Muscle layer of colon (tissue), 2 donors: ENCODE measurements at regions not wholly inside any gene's neighbourhood (a gene's known extent, or its start where the extent isn't known, plus 50 kb on each side); places are given as distances from the start of the nearest gene placed in this dataset.

ENCODE experiments used
- H3K27ac ChIP-seq: one replicate; pipeline ENCODE4 v1.7.0; 2013; ENCODE audit warnings: low read depth, mild to moderate bottlenecking, low read length, moderate library complexity
- H3K27me3 ChIP-seq, 2 donors: one replicate each; pipeline ENCODE4 v1.7.0; 2013; ENCODE audit warnings: low read length in 2 of 2, mild to moderate bottlenecking in 2 of 2; ENCODE audit not compliant: insufficient read depth in 2 of 2, control insufficient read depth in 1 of 2
- H3K36me3 ChIP-seq: one replicate; pipeline ENCODE4 v1.7.0; 2013; ENCODE audit warnings: mild to moderate bottlenecking, low read length; ENCODE audit not compliant: insufficient read depth
- H3K4me1 ChIP-seq: one replicate; pipeline ENCODE4 v1.7.0; 2013; ENCODE audit warnings: mild to moderate bottlenecking, low read length; ENCODE audit not compliant: insufficient read depth
- H3K4me3 ChIP-seq, 2 donors: one replicate each; pipeline ENCODE4 v1.7.0; 2013; ENCODE audit warnings: low read length in 2 of 2, low read depth in 1 of 2, mild to moderate bottlenecking in 1 of 2, moderate library complexity in 1 of 2
- H3K9ac ChIP-seq: one replicate; pipeline ENCODE4 v1.7.0; 2013; ENCODE audit warnings: low read length
- H3K9me3 ChIP-seq: one replicate; pipeline ENCODE4 v1.7.0; 2013; ENCODE audit warnings: mild to moderate bottlenecking, low read length
- donor health status: abdominal sarcoma.
- donor health status: Adenocarcinoma of cecum.

DNA sequence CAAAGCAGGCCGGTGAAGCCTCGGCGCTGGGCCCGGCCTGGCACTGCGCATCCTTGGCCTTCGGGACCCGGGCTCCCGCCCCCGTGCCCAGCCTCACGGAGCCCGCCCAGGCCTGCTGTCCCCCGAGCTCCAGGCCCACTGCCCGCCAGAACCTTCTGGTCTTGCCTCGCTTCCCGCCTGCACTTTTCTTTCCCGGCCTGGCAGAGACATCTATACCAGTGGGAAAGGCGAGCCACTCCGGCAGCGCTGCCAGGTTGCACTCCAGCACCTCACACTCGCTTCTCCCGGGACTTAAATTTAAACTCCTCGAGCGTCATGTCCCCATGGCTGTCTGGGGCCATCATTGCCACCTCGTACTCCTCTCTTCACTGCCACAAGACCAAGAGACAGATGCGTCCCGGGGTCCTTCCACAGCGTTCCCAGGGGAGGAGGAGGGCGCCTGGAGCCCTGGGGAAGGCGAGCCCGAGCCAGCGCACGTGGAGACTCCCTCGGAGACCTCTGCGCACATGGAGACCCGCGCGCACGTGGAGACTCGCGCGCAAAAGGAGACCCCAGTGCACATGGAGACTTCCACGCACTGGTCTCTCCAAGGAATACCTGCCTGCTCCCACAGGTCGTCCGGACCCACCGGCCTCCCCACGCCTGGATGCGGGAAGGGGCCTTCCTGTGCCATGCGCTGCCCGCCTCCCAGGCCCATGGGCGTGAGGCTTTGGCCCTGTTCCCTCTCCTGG lies 253.1 kb upstream of the SALL3 start:
- H3K9ac ChIP-seq = no peak overlapping the region
- H3K27me3 ChIP-seq = peaks cover 0 to 4% of the 10 kb centered on the region in 2 donors
- H3K9me3 ChIP-seq = no peaks in the 10 kb centered on the region
- no peak overlapping the region for H3K4me3 ChIP-seq
- no peaks in the 10 kb centered on the region for H3K36me3 ChIP-seq
- H3K4me1 ChIP-seq = no peaks in the 10 kb centered on the region
- no peak overlapping the region for H3K27ac ChIP-seq

DNA sequence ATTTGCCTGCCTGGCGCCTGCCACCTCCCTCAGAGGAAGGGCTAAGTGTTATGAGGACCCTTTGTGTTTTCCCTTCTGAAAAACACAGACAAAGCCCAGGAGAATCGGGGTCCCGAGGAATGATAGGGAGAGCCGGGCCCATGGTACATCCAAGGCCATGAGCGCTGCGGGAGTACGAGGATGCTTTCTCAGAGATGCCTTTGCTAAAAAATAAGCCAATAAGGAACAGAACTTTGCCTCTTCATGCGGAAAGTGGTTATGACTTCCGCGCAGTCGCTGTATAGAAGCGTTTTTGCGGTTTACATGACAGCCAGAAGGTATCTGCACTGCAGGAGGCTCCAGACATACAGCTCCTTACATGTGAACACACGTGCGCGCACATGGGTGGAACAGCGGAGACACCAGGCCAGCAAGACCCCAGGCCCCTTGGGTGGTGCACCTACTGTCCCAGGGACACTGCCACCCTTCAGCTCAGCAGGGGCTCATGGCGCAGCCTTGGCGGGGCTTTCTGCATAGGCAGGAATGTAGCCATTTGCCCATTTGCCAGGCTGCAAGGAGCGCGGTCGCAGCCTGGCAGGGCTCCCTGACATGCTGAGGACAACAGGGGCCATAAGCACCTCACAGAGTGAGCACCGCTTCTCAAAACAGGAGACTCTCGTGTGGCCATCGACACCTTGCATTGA lies 252.4 kb upstream of the SALL3 start:
- Histone ChIP-seq H3K4me3 (no peak overlapping the region), H3K27ac (no peak overlapping the region), H3K27me3 (peaks cover 0 to 7% of the 10 kb centered on the region in 2 donors), H3K36me3 (no peaks in the 10 kb centered on the region), H3K9me3 (no peaks in the 10 kb centered on the region), H3K9ac (no peak overlapping the region), H3K4me1 (no peaks in the 10 kb centered on the region)

DNA sequence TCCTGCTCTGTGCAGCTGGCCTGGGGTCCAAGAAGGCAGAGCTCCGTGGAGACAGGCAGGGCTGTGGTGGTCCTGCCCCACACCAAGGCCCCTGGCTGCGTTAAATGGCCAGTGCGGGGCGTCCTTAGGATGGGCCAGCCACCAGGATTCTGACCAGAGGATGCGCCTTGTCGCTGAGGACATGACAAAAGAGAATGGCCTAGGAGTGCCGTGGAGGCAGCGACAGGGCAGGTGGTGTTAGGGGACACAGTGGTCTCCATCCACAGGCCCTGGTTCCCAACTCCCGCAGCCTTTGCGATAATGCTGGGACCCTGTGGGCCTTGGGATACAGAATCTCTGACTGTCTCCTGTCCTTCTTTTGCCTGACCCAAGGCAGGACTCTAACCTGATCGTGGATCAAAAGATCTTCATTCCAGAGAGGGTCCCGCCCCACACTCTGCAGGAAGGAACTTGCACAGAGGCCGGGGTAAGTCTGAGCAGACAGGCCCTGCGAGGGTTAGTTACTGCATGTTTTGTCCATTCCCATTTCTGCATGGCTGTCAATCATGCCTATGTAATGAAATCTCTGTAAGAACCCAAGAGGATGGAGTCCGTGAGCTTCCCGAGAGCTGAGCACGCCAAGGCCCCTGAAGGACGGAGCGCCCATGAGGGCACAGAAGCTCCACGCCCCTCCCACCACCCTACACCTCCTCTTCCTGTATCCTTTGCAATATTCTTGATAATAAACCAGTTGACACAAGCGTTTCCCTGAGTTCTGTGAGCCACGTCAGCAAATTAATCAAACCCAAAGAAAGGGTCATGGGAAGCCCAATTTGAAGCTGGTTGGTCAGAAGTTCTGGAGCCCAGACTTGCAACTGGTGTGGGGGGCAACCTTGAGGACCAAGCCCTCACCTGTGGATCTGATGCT lies 251.5 kb upstream of the SALL3 start:
- no peak overlapping the region for H3K9ac ChIP-seq
- H3K27me3 ChIP-seq = peaks cover 0 to 12% of the 10 kb centered on the region in 2 donors
- no peak overlapping the region for H3K4me3 ChIP-seq
- no peaks in the 10 kb centered on the region for H3K4me1 ChIP-seq
- H3K36me3 ChIP-seq = no peaks in the 10 kb centered on the region
- H3K27ac ChIP-seq = no peak overlapping the region
- H3K9me3 ChIP-seq = no peaks in the 10 kb centered on the region

DNA sequence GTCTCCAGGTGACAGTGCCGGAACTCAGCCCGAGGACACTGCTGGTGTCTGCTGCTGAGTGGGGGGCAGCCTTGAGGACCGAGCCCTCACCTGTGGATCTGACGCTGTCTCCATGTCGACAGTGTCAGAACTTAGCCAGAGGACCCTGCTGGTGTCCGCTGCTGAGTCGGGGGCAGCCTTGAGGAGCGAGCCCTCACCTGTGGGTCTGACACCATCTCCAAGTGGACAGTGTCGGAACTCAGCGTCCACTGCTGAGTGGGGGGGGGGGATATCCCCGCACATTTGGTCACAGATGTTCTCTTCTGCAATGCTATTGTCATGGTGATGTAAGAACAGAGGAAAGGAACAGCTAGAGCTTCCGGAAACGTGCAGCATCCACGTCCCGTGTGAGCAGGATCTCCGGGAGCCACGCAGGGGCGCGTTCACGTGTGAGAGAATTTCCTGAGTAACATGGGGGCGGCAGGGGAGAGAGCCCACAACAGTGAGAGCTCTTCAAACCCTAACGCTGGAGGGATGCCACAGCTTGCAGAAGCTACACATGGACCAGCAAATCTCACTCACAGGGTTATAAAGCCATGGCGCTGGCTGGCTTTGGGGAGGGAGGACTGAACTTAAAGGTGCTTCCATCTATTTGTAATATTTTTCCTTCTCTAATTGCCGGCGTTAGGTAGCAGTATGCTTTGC lies 250.7 kb upstream of the SALL3 start:
- Histone ChIP-seq H3K4me3 (no peak overlapping the region), H3K27ac (no peak overlapping the region), H3K9me3 (no peaks in the 10 kb centered on the region), H3K9ac (no peak overlapping the region), H3K27me3 (peaks cover 0 to 12% of the 10 kb centered on the region in 2 donors), H3K36me3 (no peaks in the 10 kb centered on the region), H3K4me1 (no peaks in the 10 kb centered on the region)

DNA sequence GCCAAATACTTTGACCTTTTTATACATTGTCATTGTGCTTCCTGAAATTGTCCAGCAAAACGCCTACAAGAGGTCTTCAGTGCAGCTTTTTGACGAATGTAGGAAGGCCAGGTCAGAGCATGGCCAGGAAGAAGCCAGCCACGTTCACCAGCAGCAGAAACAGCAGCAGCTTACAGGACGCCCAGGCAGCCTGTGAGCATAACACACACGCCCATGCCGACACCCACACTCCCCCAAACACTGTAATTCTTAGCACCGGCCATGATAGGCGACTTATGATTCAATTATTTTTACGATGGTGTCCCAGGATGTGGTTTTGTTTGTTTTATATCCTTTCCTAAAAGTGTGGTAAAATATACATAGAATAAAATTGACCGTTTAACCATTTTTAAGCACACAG lies 249.1 kb upstream of the SALL3 start:
- Histone ChIP-seq H3K36me3 (no peaks in the 10 kb centered on the region), H3K4me1 (no peaks in the 10 kb centered on the region), H3K4me3 (no peak overlapping the region), H3K27me3 (peaks cover 0 to 12% of the 10 kb centered on the region in 2 donors), H3K9me3 (no peaks in the 10 kb centered on the region), H3K9ac (no peak overlapping the region), H3K27ac (no peak overlapping the region)

DNA sequence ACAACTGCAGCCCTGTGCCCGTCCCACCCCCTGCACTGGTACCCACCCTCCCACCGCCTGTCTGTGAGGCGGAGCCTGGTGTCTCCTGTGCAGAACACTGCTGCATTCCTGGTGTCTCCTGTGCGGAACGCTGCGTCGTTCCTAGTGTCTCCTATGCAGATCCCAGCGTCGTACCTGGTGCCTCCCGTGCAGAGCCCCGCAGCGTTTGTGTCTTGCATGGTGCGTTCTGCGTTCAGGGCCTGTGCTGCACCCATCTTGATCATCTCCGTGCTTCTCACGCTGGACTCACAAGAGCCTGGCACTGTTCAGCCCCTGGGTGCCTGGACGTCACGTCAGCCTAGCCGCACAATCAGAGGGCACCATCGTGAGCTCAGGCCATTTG lies 248.6 kb upstream of the SALL3 start:
- no peak overlapping the region for H3K9ac ChIP-seq
- no peaks in the 10 kb centered on the region for H3K4me1 ChIP-seq
- H3K27ac ChIP-seq = no peak overlapping the region
- peaks cover 0 to 12% of the 10 kb centered on the region in 2 donors for H3K27me3 ChIP-seq
- no peaks in the 10 kb centered on the region for H3K36me3 ChIP-seq
- no peaks in the 10 kb centered on the region for H3K9me3 ChIP-seq
- H3K4me3 ChIP-seq = no peak overlapping the region

DNA sequence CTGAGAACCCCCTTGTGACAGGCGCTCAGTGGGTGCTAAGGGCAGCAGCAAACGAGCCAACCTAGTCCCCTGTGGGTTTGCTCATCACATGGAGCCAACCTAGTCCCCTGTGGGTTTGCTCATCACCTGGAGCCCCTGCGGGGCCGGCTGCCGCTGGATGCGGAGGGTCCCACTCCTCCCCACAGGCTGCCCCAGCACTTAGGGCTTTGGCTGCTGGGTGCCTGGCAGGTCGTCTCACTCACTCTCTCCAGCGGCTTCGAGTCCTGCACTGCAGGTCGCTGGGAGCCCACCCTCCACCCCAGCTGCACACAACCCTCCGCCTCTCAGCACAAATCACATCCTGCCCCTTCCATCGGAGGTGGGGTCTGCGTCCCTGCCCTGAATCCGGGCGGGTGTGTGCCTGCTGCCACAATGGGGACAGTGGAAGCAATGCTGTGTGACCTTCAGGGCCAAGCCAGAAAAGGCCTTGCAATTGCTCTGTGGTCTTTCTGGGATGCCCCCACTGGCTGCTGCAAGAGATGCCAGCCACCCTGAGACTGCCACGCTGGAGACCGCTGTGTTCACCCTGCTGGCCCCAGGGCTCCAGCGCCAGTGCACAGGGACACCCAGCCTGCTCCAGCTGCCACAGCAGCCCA lies 248.1 kb upstream of the SALL3 start:
- Histone ChIP-seq H3K27ac (no peak overlapping the region), H3K27me3 (peaks cover 0 to 12% of the 10 kb centered on the region in 2 donors), H3K36me3 (no peaks in the 10 kb centered on the region), H3K4me3 (no peak overlapping the region), H3K9me3 (no peaks in the 10 kb centered on the region), H3K4me1 (no peaks in the 10 kb centered on the region), H3K9ac (no peak overlapping the region)

DNA sequence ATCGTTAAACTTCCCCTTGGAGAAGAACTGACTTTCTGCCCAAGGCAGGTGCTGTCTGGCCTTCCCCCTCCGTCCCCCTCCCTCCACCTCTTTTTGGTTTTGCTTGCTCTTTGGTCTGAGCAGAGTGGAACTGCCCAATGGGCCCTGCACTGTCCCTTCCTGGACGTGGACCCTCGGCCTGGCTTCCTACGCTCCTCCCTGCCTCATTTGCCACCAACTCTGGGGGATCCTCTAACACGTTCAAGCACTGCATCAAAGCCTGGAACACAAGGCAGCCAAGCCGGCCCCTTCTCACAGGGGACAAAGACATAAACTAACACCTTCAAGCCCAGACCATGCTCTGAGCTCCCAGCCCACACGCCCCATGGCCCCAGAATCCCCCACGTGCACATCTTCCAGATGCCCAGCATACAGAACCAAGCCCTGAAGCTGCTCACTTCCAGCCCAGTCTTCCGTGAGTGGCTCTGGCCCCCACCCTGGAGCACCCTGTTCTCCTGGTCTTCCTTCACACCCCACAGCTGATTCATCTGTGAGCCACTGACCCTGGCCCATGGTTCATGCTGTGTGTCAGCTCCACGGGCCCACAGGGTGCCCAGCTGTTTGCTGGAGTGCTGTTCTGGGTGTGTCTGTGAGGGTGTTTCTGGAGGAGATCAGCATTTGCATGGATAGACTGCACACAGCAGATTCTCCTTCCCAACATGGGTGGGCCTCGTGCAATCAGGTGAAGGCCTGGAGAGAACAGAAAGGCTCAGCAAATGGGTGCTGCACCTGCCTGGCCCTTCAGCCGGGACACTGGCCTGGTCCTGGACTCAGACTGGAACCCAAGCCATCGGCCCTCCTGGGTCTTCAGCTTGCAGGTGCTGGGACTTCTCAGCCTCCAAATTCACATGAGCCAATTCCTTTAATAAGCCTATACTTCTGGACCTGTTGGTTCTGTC lies 247.1 kb upstream of the SALL3 start:
- no peaks in the 10 kb centered on the region for H3K4me1 ChIP-seq
- no peaks in the 10 kb centered on the region for H3K9me3 ChIP-seq
- no peaks in the 10 kb centered on the region for H3K36me3 ChIP-seq
- no peak overlapping the region for H3K4me3 ChIP-seq
- H3K27me3 ChIP-seq = peaks cover 0 to 12% of the 10 kb centered on the region in 2 donors
- no peak overlapping the region for H3K27ac ChIP-seq
- H3K9ac ChIP-seq = no peak overlapping the region

DNA sequence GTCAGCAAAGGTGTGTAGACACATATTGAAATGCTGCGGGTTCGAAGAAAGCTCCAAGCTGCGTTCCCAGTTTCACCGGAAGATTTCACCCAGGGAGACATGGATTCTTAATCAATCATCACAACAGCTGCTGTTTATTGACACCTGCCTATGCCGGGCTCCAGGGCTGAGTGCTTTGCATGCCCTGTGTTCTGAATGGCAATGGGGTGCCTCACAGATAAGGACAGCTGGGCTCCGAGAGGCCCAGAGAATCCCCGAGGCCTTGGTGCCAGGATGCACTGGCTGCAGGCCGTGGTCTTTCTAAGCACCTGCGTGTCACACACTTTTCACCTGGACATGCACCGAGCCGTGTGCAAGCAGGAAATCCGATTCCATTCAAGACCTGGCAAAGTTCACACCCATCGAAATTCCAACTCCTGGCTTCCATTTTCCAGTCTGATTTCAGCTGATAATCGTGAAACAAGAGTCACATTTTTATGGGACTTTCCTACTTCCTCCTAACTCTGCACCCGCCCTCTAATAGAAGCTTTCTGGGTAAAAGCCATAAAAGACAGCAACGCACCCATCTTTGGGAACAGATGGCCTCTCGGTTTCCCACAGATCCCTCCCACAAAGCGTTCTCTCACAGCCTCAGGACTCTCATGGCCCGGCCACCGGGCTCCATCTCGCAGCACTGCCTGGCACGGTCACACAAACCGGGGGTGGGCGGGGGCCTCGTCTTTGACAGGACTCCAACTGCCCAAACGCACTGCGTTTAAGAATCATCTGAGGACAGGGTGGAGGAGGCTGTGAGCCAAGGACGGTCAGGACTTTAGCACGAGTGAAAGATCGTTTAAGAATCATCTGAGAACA lies 245.6 kb upstream of the SALL3 start:
- H3K27ac ChIP-seq = no peak overlapping the region
- H3K4me3 ChIP-seq = no peak overlapping the region
- no peak overlapping the region for H3K9ac ChIP-seq
- H3K36me3 ChIP-seq = no peaks in the 10 kb centered on the region
- no peaks in the 10 kb centered on the region for H3K9me3 ChIP-seq
- H3K4me1 ChIP-seq = no peaks in the 10 kb centered on the region
- peaks cover 0 to 12% of the 10 kb centered on the region in 2 donors for H3K27me3 ChIP-seq
